ENCODE measurements at regions not wholly inside any gene's neighbourhood (a gene's known extent, or its start where the extent isn't known, plus 50 kb on each side); places are given as distances from the start of the nearest gene placed in this dataset.

GRCh38 chr14:27056586-27056985 lies 458.8 kb upstream of the NOVA1 start:
- no peak for TF ChIP-seq GATA1 (IDR thresholded peaks at IDR 0.05; ENCODE audit: low read depth, low read length)
- TF ChIP-seq POLR2A (IDR thresholded peaks at IDR 0.05; ENCODE audit: low read length): no peak
